H1 (cell line): ENCODE measurements at regions not wholly inside any gene's neighbourhood (a gene's known extent, or its start where the extent isn't known, plus 50 kb on each side); places are given as distances from the start of the nearest gene placed in this dataset.

ENCODE experiments used
- CTCF ChIA-PET: fragments of 300-600 bp; sonication (Branson Sonifier 250); formaldehyde crosslinking; loops from one replicate; lab custom pipeline; 2021; ENCODE audit not compliant: partially characterized antibody; lab: Charles Lee
- POLR2A ChIA-PET: fragments of 300-600 bp; sonication (Branson Sonifier 250); formaldehyde crosslinking; loops from one replicate; lab custom pipeline; 2021; ENCODE audit warnings: inconsistent platforms; ENCODE audit not compliant: partially characterized antibody; lab: Charles Lee
- DNase-seq, 2 experiments: peaks; one replicate each; pipeline versions ENCODE4 v3.0.0 to v3.0.0-alpha.2; 2010 to 2022; ENCODE audit warnings: low spot score in 2 of 2, low read depth in 1 of 2, mixed read lengths in 1 of 2
- FAIRE-seq: peaks from 2 replicates; lab custom pipeline; 2011; peaks lifted over from hg19 to GRCh38; lab: Jason Lieb, UNC
- H2AFZ ChIP-seq: 2 replicates; pipeline ENCODE4 v1.8.1; 2012; ENCODE audit warnings: low read length, inconsistent platforms
- H2AK5ac ChIP-seq: 2 replicates; pipeline ENCODE4 v1.6.1; 2013; ENCODE audit warnings: low read depth, low read length
- H2BK120ac ChIP-seq: replicated peaks from 2 replicates; pipeline ENCODE3; 2013; ENCODE audit warnings: low read depth, low read length, inconsistent platforms
- H2BK12ac ChIP-seq: 2 replicates; pipeline ENCODE4 v1.6.1; 2013; ENCODE audit warnings: low read depth, low read length
- H2BK15ac ChIP-seq: 2 replicates; pipeline ENCODE4 v1.6.1; 2013; ENCODE audit warnings: low read length
- H2BK20ac ChIP-seq: 2 replicates; pipeline ENCODE4 v1.6.1; 2013; ENCODE audit warnings: low read length
- H2BK5ac ChIP-seq: 2 replicates; pipeline ENCODE4 v1.6.1; 2013; ENCODE audit warnings: low read depth, low read length
- H3K14ac ChIP-seq: 2 replicates; pipeline ENCODE4 v1.6.1; 2013; ENCODE audit warnings: inconsistent platforms; ENCODE audit not compliant: insufficient read length
- H3K18ac ChIP-seq: 2 replicates; pipeline ENCODE4 v1.6.1; 2013; ENCODE audit warnings: low read length; ENCODE audit errors: extremely low read depth
- H3K23ac ChIP-seq: 2 replicates; pipeline ENCODE4 v1.6.1; 2013; ENCODE audit warnings: inconsistent platforms; ENCODE audit not compliant: insufficient read length
- H3K23me2 ChIP-seq: 2 replicates; pipeline ENCODE4 v1.6.1; 2013; ENCODE audit warnings: low read depth, low read length
- H3K27ac ChIP-seq: 2 replicates; pipeline ENCODE4 v1.6.1; 2011; ENCODE audit warnings: low read depth, low read length, inconsistent platforms
- H3K27me3 ChIP-seq, 4 experiments: replicated peaks in 1 of 4; 1 replicate in 1 of 4; 2 replicates in 3 of 4; pipeline versions ENCODE4 v1.6.1 to v1.8.1; 2011 to 2013; ENCODE audit warnings: low read length in 3 of 4, mild to moderate bottlenecking in 3 of 4, inconsistent platforms in 2 of 4, mixed read lengths in 2 of 4, moderate library complexity in 1 of 4; ENCODE audit not compliant: control insufficient read depth in 3 of 4, insufficient read depth in 3 of 4; ENCODE audit errors: extremely low read depth in 1 of 4
- H3K36me3 ChIP-seq, 4 experiments: 2 replicates each; pipeline versions ENCODE4 v1.6.1 to v1.8.1; 2011 to 2013; ENCODE audit warnings: mild to moderate bottlenecking in 4 of 4, low read length in 3 of 4, moderate library complexity in 2 of 4, control low read depth in 1 of 4, inconsistent platforms in 1 of 4; ENCODE audit not compliant: insufficient read depth in 4 of 4, control insufficient read depth in 2 of 4
- H3K4ac ChIP-seq: replicated peaks from 2 replicates; pipeline ENCODE3; 2013; ENCODE audit warnings: low read length, low read depth, mixed read lengths, inconsistent platforms; ENCODE audit not compliant: insufficient read length
- H3K4me1 ChIP-seq, 4 experiments: replicated peaks in 1 of 4; 1 replicate in 1 of 4; 2 replicates in 3 of 4; pipeline versions ENCODE4 v1.6.1 to v1.8.1; 2011 to 2013; ENCODE audit warnings: low read length in 3 of 4, inconsistent platforms in 2 of 4, mixed read lengths in 1 of 4; ENCODE audit not compliant: insufficient read depth in 4 of 4, control insufficient read depth in 3 of 4
- H3K4me2 ChIP-seq, 2 experiments: 2 replicates each; pipeline versions ENCODE4 v1.6.1 to v1.8.1; 2011 to 2013; ENCODE audit warnings: low read depth in 2 of 2, low read length in 2 of 2, control low read depth in 1 of 2, inconsistent platforms in 1 of 2, mild to moderate bottlenecking in 1 of 2; ENCODE audit not compliant: insufficient read depth in 1 of 2
- H3K4me3 ChIP-seq, 4 experiments: fragments of 200-600, 300-600 bp in 1 of 4; sonication (generic), shearing (Covaris generic), sonication (Bioruptor Twin) in 1 of 4; 2 replicates each; pipeline versions ENCODE4 v1.5.1 to v1.8.1; 2011 to 2016; ENCODE audit warnings: low read length in 4 of 4, low read depth in 3 of 4, control low read depth in 2 of 4, inconsistent platforms in 2 of 4, mild to moderate bottlenecking in 2 of 4, mixed read lengths in 1 of 4, moderate library complexity in 1 of 4; ENCODE audit not compliant: insufficient read depth in 2 of 4; ENCODE audit errors: extremely low read depth in 1 of 4
- H3K56ac ChIP-seq: replicated peaks from 2 replicates; pipeline ENCODE3; 2013; ENCODE audit warnings: low read depth, mild to moderate bottlenecking, mixed read lengths, low read length, inconsistent platforms; ENCODE audit not compliant: insufficient read length
- H3K79me1 ChIP-seq: 2 replicates; pipeline ENCODE4 v1.6.1; 2013; ENCODE audit warnings: low read depth, low read length, control low read depth
- H3K79me2 ChIP-seq, 2 experiments: 2 replicates each; pipeline versions ENCODE4 v1.6.1 to v1.8.1; 2012 to 2013; ENCODE audit warnings: low read length in 2 of 2, mild to moderate bottlenecking in 2 of 2, inconsistent platforms in 1 of 2; ENCODE audit not compliant: insufficient read depth in 2 of 2, control insufficient read depth in 1 of 2
- H3K9ac ChIP-seq, 4 experiments: replicated peaks in 1 of 4; 1 replicate in 1 of 4; 2 replicates in 3 of 4; pipeline versions ENCODE4 v1.6.1 to v1.8.1; 2011 to 2013; ENCODE audit warnings: low read depth in 3 of 4, low read length in 3 of 4, control low read depth in 2 of 4, mild to moderate bottlenecking in 2 of 4, moderate library complexity in 2 of 4, inconsistent platforms in 1 of 4; ENCODE audit errors: extremely low read depth in 1 of 4
- H3K9me3 ChIP-seq, 2 experiments: 2 replicates each; pipeline versions ENCODE4 v1.6.1 to v1.8.1; 2012 to 2013; ENCODE audit warnings: mild to moderate bottlenecking in 2 of 2, moderate library complexity in 2 of 2, control low read depth in 1 of 2, inconsistent platforms in 1 of 2, low read depth in 1 of 2, low read length in 1 of 2, mixed read lengths in 1 of 2; ENCODE audit not compliant: insufficient read depth in 2 of 2
- H4K20me1 ChIP-seq, 2 experiments: replicated peaks in 1 of 2; 2 replicates each; pipeline versions ENCODE3 to v1.8.1; 2011 to 2013; ENCODE audit warnings: inconsistent platforms in 2 of 2, low read length in 2 of 2, mild to moderate bottlenecking in 1 of 2; ENCODE audit not compliant: insufficient read depth in 2 of 2, control insufficient read depth in 1 of 2
- H4K5ac ChIP-seq: 2 replicates; pipeline ENCODE4 v1.6.1; 2013; ENCODE audit warnings: low read length, low read depth, mixed read lengths, inconsistent platforms; ENCODE audit not compliant: insufficient read length
- H4K8ac ChIP-seq: 2 replicates; pipeline ENCODE4 v1.8.0; 2013; ENCODE audit warnings: mild to moderate bottlenecking, moderate library complexity, low read length, inconsistent platforms; ENCODE audit not compliant: insufficient read depth; ENCODE audit errors: extremely low read depth
- H4K91ac ChIP-seq: replicated peaks from 2 replicates; pipeline ENCODE3; 2013; ENCODE audit warnings: low read length, mixed read lengths, inconsistent platforms; ENCODE audit not compliant: insufficient read length
- HDAC2 ChIP-seq, 2 experiments: fragments of 300-600 bp in 1 of 2; sonication (generic) in 1 of 2; IDR thresholded peaks; 2 replicates each; pipeline ENCODE4 v1.6.1; 2011 to 2012; ENCODE audit warnings: low read depth in 2 of 2, low read length in 2 of 2, mild to moderate bottlenecking in 2 of 2, moderate library complexity in 2 of 2, borderline replicate concordance in 1 of 2, inconsistent platforms in 1 of 2
- POLR2A ChIP-seq, 2 experiments: IDR thresholded peaks; 1 replicate in 1 of 2; 2 replicates in 1 of 2; pipeline ENCODE4 v1.6.1; 2011; ENCODE audit warnings: low read depth in 2 of 2, low read length in 2 of 2, mild to moderate bottlenecking in 2 of 2; ENCODE audit errors: control extremely low read depth in 1 of 2
- SAP30 ChIP-seq: fragments of 300-600 bp; sonication (generic); IDR thresholded peaks from 2 replicates; pipeline ENCODE4 v1.7.1; 2012; ENCODE audit warnings: low read length, moderate library complexity, mild to moderate bottlenecking, inconsistent platforms; ENCODE audit not compliant: insufficient read depth, insufficient replicate concordance
- WGBS, 2 experiments: shearing (Covaris generic) in 1 of 2; methylation state at CpG; one replicate each; pipeline versions ENCODE4 v1.1.6 to v1.1.7; 2013 to 2015; ENCODE audit warnings: low lambda C conversion rate in 2 of 2, mixed read lengths in 2 of 2, inconsistent platforms in 1 of 2, low coverage in 1 of 2, missing lambda C conversion rate in 1 of 2; ENCODE audit not compliant: insufficient replicate concordance in 2 of 2, insufficient coverage in 1 of 2, insufficient read length in 1 of 2; ENCODE audit errors: extremely low coverage in 1 of 2, missing lambda C conversion rate in 1 of 2; 5-methylcytosine and 5-hydroxymethylcytosine counted together

- no peak for TF ChIP-seq POLR2A (IDR thresholded peaks at IDR 0.05; ENCODE audit: control extremely low read depth in 1 of 2, low read depth in 2 of 2, low read length in 2 of 2)
- no peak for TF ChIP-seq HDAC2 (IDR thresholded peaks at IDR 0.05; ENCODE audit: borderline replicate concordance in 1 of 2, low read depth in 2 of 2, low read length in 2 of 2)
- no peak for TF ChIP-seq SAP30
- TF ChIP-seq, all 59 proteins: peak for 0
- Histone ChIP-seq H3K14ac (no peak overlapping the region), H3K4me2 (no peak overlapping the region), H2BK5ac (no peak overlapping the region), H3K9ac (no peak overlapping the region), H3K27ac (no peak overlapping the region), H4K20me1 (no peaks in the 10 kb centered on the region), H2BK20ac (no peak overlapping the region), H3K4me3 (no peak overlapping the region), H3K4ac (no peak overlapping the region), H4K91ac (no peak overlapping the region), H4K5ac (no peak overlapping the region), H3K79me1 (no peaks in the 10 kb centered on the region), H2AFZ (no peak overlapping the region; the same call in 1 of the 2 replicates), H3K23me2 (no peaks in the 10 kb centered on the region), H3K56ac (no peak overlapping the region), H2BK120ac (no peak overlapping the region), H4K8ac (no peak overlapping the region), H3K36me3 (no peaks in the 10 kb centered on the region), H3K4me1 (peaks cover 0 to 4% (median 0%) of the 10 kb centered on the region in 4 experiments; a peak in 1 of 7 replicates), H3K27me3 (no peaks in the 10 kb centered on the region), H3K9me3 (no peaks in the 10 kb centered on the region), H2BK15ac (no peak overlapping the region), H2AK5ac (no peak overlapping the region), H2BK12ac (no peak overlapping the region), H3K79me2 (no peaks in the 10 kb centered on the region), H3K18ac (no peak overlapping the region), H3K23ac (no peak overlapping the region)
- ChIA-PET POLR2A (no interaction called here), CTCF (interaction anchor here (1.2 kb wide), 2 partner anchors 98 to 107 kb away, joined by 3 to 4 read pairs; no protein-coding TSS in a partner anchor)
- WGBS, 2 experiments, result 78% methylated on average over 7 of the region's 7 CpGs; no CpG with 5 or more reads in 1 of the 2 experiments
- FAIRE-seq (no peak), DNase-seq (no peak)
Observed at GRCh38 chr2:236415684-236416444, 151.7 kb upstream of the ASB18 start.
